ENCODE measurements at regions not wholly inside any gene's neighbourhood (a gene's known extent, or its start where the extent isn't known, plus 50 kb on each side); places are given as distances from the start of the nearest gene placed in this dataset.

DNA sequence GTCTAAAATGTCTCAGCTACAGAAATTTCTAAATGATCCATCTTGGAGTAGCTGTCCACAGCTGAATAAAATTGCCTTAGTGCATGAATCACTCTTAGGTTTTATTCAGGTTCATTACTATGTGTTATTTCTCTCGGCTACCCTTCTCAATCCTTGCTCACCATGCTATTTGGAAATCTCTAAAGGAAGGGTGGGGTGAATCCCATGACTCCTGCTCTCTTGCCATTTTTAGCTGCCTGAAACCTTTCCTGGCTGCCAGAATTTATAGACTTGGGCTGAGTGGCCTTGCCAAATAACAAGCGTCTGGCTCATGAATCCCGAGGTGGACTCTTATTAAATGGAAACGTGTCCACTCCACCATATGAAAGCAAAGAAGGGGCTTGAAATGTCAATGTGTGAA lies 936.1 kb upstream of the SOX9 start (continued):
- TF ChIP-seq, protein P1, sequence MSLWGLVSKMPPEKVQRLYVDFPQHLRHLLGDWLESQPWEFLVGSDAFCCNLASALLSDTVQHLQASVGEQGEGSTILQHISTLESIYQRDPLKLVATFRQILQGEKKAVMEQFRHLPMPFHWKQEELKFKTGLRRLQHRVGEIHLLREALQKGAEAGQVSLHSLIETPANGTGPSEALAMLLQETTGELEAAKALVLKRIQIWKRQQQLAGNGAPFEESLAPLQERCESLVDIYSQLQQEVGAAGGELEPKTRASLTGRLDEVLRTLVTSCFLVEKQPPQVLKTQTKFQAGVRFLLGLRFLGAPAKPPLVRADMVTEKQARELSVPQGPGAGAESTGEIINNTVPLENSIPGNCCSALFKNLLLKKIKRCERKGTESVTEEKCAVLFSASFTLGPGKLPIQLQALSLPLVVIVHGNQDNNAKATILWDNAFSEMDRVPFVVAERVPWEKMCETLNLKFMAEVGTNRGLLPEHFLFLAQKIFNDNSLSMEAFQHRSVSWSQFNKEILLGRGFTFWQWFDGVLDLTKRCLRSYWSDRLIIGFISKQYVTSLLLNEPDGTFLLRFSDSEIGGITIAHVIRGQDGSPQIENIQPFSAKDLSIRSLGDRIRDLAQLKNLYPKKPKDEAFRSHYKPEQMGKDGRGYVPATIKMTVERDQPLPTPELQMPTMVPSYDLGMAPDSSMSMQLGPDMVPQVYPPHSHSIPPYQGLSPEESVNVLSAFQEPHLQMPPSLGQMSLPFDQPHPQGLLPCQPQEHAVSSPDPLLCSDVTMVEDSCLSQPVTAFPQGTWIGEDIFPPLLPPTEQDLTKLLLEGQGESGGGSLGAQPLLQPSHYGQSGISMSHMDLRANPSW (CRISPR knock-in tag; conservative IDR thresholded peaks at IDR 0.05; ENCODE audit: low read depth) = no peak
- TF ChIP-seq ZNF423 (CRISPR knock-in tag; IDR thresholded peaks at IDR 0.05) = no peak

DNA sequence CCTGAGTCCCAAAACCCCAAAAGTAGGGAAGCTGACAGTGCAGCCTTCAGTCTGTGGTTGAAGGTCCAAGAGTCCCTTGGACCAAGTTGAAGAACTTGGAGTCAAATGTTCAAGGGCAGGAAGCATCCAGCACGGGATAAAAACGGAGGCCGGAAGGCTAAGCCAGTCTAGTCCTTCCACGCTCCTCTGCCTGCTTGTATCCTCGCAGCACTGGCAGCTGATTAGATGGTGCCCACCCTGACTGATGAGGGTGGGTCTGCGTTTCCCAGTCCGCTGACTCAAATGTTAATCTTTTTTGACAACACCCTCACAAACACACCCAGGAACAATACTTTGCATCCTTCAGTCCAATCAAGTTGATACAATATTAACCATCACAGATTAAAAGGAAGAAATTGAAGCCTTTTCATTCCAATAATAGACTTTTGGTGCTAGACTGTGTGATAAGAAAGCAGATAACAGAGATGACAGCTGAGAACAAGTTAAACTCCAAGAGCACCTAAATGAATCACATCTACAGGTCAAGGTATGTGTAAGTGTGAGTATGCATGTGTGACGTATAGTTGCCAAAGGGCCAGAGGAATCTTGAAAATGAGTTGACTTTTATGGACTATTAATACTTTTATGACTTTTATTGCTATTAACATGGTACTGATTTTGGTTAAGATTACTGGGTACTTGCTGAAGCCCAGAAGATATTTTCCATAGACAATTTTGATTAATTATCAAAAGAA lies 933.5 kb upstream of the SOX9 start:
- ATAC-seq (no peak), DNase-seq (ENCODE audit: low spot score) (no peak)
- H3K27me3 Mint-ChIP-seq (ENCODE audit: low read depth) = no peaks in the 10 kb centered on the region; the same call in 1 of the 2 replicates
- H3K4me3 Mint-ChIP-seq = no peak overlapping the region
- POLR2A ChIA-PET = no interaction called here
- TF ChIP-seq CREM (CRISPR knock-in tag; IDR thresholded peaks at IDR 0.05) (no peak), MXD4 (CRISPR knock-in tag; IDR thresholded peaks at IDR 0.05; ENCODE audit: borderline replicate concordance) (no peak), ATF1 (CRISPR knock-in tag; IDR thresholded peaks at IDR 0.05) (no peak), NR3C1 (CRISPR knock-in tag; conservative IDR thresholded peaks at IDR 0.05; ENCODE audit: low read depth) (no peak), ZNF219 (CRISPR knock-in tag; IDR thresholded peaks at IDR 0.05; ENCODE audit: borderline replicate concordance) (no peak), FOXJ3 (CRISPR knock-in tag; IDR thresholded peaks at IDR 0.05; ENCODE audit: borderline replicate concordance) (no peak), SMAD3 (CRISPR knock-in tag; IDR thresholded peaks at IDR 0.05; ENCODE audit: borderline replicate concordance) (no peak), ZNF396 (CRISPR knock-in tag; IDR thresholded peaks at IDR 0.05; ENCODE audit: borderline replicate concordance) (no peak), ZNF138 (CRISPR knock-in tag; conservative IDR thresholded peaks at IDR 0.05) (no peak), RELA (CRISPR knock-in tag; IDR thresholded peaks at IDR 0.05; ENCODE audit: borderline replicate concordance) (no peak), ZNF416 (CRISPR knock-in tag; IDR thresholded peaks at IDR 0.05) (no peak), CREB1 (CRISPR knock-in tag; IDR thresholded peaks at IDR 0.05) (no peak), KAT7 (CRISPR knock-in tag; IDR thresholded peaks at IDR 0.05; ENCODE audit: borderline replicate concordance) (no peak)
- TF ChIP-seq, protein P2, sequence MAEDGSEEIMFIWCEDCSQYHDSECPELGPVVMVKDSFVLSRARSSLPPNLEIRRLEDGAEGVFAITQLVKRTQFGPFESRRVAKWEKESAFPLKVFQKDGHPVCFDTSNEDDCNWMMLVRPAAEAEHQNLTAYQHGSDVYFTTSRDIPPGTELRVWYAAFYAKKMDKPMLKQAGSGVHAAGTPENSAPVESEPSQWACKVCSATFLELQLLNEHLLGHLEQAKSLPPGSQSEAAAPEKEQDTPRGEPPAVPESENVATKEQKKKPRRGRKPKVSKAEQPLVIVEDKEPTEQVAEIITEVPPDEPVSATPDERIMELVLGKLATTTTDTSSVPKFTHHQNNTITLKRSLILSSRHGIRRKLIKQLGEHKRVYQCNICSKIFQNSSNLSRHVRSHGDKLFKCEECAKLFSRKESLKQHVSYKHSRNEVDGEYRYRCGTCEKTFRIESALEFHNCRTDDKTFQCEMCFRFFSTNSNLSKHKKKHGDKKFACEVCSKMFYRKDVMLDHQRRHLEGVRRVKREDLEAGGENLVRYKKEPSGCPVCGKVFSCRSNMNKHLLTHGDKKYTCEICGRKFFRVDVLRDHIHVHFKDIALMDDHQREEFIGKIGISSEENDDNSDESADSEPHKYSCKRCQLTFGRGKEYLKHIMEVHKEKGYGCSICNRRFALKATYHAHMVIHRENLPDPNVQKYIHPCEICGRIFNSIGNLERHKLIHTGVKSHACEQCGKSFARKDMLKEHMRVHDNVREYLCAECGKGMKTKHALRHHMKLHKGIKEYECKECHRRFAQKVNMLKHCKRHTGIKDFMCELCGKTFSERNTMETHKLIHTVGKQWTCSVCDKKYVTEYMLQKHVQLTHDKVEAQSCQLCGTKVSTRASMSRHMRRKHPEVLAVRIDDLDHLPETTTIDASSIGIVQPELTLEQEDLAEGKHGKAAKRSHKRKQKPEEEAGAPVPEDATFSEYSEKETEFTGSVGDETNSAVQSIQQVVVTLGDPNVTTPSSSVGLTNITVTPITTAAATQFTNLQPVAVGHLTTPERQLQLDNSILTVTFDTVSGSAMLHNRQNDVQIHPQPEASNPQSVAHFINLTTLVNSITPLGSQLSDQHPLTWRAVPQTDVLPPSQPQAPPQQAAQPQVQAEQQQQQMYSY (CRISPR knock-in tag; IDR thresholded peaks at IDR 0.05) = no peak
- TF ChIP-seq, protein P3, sequence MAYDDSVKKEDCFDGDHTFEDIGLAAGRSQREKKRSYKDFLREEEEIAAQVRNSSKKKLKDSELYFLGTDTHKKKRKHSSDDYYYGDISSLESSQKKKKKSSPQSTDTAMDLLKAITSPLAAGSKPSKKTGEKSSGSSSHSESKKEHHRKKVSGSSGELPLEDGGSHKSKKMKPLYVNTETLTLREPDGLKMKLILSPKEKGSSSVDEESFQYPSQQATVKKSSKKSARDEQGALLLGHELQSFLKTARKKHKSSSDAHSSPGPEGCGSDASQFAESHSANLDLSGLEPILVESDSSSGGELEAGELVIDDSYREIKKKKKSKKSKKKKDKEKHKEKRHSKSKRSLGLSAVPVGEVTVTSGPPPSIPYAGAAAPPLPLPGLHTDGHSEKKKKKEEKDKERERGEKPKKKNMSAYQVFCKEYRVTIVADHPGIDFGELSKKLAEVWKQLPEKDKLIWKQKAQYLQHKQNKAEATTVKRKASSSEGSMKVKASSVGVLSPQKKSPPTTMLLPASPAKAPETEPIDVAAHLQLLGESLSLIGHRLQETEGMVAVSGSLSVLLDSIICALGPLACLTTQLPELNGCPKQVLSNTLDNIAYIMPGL (CRISPR knock-in tag; IDR thresholded peaks at IDR 0.05) = no peak
- TF ChIP-seq, protein P4, sequence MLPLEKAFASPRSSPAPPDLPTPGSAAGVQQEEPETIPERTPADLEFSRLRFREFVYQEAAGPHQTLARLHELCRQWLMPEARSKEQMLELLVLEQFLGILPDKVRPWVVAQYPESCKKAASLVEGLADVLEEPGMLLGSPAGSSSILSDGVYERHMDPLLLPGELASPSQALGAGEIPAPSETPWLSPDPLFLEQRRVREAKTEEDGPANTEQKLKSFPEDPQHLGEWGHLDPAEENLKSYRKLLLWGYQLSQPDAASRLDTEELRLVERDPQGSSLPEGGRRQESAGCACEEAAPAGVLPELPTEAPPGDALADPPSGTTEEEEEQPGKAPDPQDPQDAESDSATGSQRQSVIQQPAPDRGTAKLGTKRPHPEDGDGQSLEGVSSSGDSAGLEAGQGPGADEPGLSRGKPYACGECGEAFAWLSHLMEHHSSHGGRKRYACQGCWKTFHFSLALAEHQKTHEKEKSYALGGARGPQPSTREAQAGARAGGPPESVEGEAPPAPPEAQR (CRISPR knock-in tag; IDR thresholded peaks at IDR 0.05) = no peak
- TF ChIP-seq, protein P5, sequence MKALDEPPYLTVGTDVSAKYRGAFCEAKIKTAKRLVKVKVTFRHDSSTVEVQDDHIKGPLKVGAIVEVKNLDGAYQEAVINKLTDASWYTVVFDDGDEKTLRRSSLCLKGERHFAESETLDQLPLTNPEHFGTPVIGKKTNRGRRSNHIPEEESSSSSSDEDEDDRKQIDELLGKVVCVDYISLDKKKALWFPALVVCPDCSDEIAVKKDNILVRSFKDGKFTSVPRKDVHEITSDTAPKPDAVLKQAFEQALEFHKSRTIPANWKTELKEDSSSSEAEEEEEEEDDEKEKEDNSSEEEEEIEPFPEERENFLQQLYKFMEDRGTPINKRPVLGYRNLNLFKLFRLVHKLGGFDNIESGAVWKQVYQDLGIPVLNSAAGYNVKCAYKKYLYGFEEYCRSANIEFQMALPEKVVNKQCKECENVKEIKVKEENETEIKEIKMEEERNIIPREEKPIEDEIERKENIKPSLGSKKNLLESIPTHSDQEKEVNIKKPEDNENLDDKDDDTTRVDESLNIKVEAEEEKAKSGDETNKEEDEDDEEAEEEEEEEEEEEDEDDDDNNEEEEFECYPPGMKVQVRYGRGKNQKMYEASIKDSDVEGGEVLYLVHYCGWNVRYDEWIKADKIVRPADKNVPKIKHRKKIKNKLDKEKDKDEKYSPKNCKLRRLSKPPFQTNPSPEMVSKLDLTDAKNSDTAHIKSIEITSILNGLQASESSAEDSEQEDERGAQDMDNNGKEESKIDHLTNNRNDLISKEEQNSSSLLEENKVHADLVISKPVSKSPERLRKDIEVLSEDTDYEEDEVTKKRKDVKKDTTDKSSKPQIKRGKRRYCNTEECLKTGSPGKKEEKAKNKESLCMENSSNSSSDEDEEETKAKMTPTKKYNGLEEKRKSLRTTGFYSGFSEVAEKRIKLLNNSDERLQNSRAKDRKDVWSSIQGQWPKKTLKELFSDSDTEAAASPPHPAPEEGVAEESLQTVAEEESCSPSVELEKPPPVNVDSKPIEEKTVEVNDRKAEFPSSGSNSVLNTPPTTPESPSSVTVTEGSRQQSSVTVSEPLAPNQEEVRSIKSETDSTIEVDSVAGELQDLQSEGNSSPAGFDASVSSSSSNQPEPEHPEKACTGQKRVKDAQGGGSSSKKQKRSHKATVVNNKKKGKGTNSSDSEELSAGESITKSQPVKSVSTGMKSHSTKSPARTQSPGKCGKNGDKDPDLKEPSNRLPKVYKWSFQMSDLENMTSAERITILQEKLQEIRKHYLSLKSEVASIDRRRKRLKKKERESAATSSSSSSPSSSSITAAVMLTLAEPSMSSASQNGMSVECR (CRISPR knock-in tag; IDR thresholded peaks at IDR 0.05; ENCODE audit: borderline replicate concordance) = no peak
- no peak overlapping the region for H3K27ac Mint-ChIP-seq
- H3K9me3 Mint-ChIP-seq = no peaks in the 10 kb centered on the region
- H3K4me1 Mint-ChIP-seq = no peaks in the 10 kb centered on the region
- no peaks in the 10 kb centered on the region for H3K36me3 Mint-ChIP-seq
- CTCF ChIA-PET = no interaction called here
